ENCODE measurements at regions not wholly inside any gene's neighbourhood (a gene's known extent, or its start where the extent isn't known, plus 50 kb on each side); places are given as distances from the start of the nearest gene placed in this dataset.
"Not testable (repeated sequence)": the region's sequence is repeated elsewhere in the genome, so short reads cannot be mapped to it uniquely, and the experiment has no call there.

GRCh38 chr10:3588816-3589215 lies 196.2 kb downstream of the KLF6 start:
- no peak for FAIRE-seq
- DNase-seq (ENCODE audit: extremely low spot score, insufficient read length, low read depth), result no peak

- FAIRE-seq (no peak), DNase-seq (ENCODE audit: extremely low spot score, insufficient read length, low read depth) (no peak)
Measured at GRCh38 chr10:3588346-3588745, 196.7 kb downstream of the KLF6 start.

- DNase-seq (ENCODE audit: extremely low spot score, insufficient read length, low read depth) (no peak), FAIRE-seq (no peak)
Measured at GRCh38 chr10:3584926-3585784, 199.9 kb downstream of the KLF6 start.

GRCh38 chr10:3580565-3580964 lies 204.4 kb downstream of the KLF6 start:
- DNase-seq (ENCODE audit: extremely low spot score, insufficient read length, low read depth) (no peak), FAIRE-seq (no peak)

GRCh38 chr10:3579845-3580244 lies 205.2 kb downstream of the KLF6 start:
- FAIRE-seq, result no peak

GRCh38 chr10:3578682-3579081 lies 206.3 kb downstream of the KLF6 start:
- FAIRE-seq (no peak), DNase-seq (ENCODE audit: extremely low spot score, insufficient read length, low read depth) (no peak)

More at GRCh38 chr10:3579845-3580244, 205.2 kb downstream of the KLF6 start:
- DNase-seq (ENCODE audit: extremely low spot score, insufficient read length, low read depth), result no peak

- no peak for DNase-seq (ENCODE audit: extremely low spot score, insufficient read length, low read depth)
Measured at GRCh38 chr10:3578159-3578558, 206.8 kb downstream of the KLF6 start.

GRCh38 chr10:3574451-3574850 lies 210.6 kb downstream of the KLF6 start:
- FAIRE-seq (no peak), DNase-seq (ENCODE audit: extremely low spot score, insufficient read length, low read depth) (no peak)

More at GRCh38 chr10:3578159-3578558, 206.8 kb downstream of the KLF6 start:
- FAIRE-seq, result no peak

GRCh38 chr10:3573498-3573897 lies 211.5 kb downstream of the KLF6 start:
- DNase-seq (ENCODE audit: extremely low spot score, insufficient read length, low read depth), result no peak
- FAIRE-seq, result no peak

- FAIRE-seq (no peak), DNase-seq (ENCODE audit: extremely low spot score, insufficient read length, low read depth) (no peak)
Measured at GRCh38 chr10:3571310-3571825, 213.6 kb downstream of the KLF6 start.

- FAIRE-seq (no peak), DNase-seq (ENCODE audit: extremely low spot score, insufficient read length, low read depth) (no peak)
Measured at GRCh38 chr10:3570855-3571266, 214.1 kb downstream of the KLF6 start.

GRCh38 chr10:3570131-3570729 lies 214.8 kb downstream of the KLF6 start:
- FAIRE-seq (no peak), DNase-seq (ENCODE audit: extremely low spot score, insufficient read length, low read depth) (no peak)

- DNase-seq (ENCODE audit: extremely low spot score, insufficient read length, low read depth), result no peak
Measured at GRCh38 chr10:3568983-3569382, 216.0 kb downstream of the KLF6 start.

GRCh38 chr10:3568392-3568791 lies 216.6 kb downstream of the KLF6 start:
- FAIRE-seq, result no peak
- DNase-seq (ENCODE audit: extremely low spot score, insufficient read length, low read depth), result no peak

More at GRCh38 chr10:3568983-3569382, 216.0 kb downstream of the KLF6 start:
- no peak for FAIRE-seq

GRCh38 chr10:3567291-3567963 lies 217.6 kb downstream of the KLF6 start:
- FAIRE-seq (no peak), DNase-seq (ENCODE audit: extremely low spot score, insufficient read length, low read depth) (no peak)

GRCh38 chr10:3566627-3567026 lies 218.4 kb downstream of the KLF6 start:
- FAIRE-seq (no peak), DNase-seq (ENCODE audit: extremely low spot score, insufficient read length, low read depth) (no peak)

- FAIRE-seq, result no peak
- no peak for DNase-seq (ENCODE audit: extremely low spot score, insufficient read length, low read depth)
Measured at GRCh38 chr10:3564346-3565002, 220.5 kb downstream of the KLF6 start.

- no peak for FAIRE-seq
- no peak for DNase-seq (ENCODE audit: extremely low spot score, insufficient read length, low read depth)
Measured at GRCh38 chr10:3563298-3563697, 221.7 kb downstream of the KLF6 start.

- FAIRE-seq; DNase-seq (ENCODE audit: extremely low spot score, insufficient read length, low read depth): not testable (repeated sequence)
Measured at GRCh38 chr10:3560628-3561027, 224.4 kb downstream of the KLF6 start.

GRCh38 chr10:3559527-3559926 lies 225.5 kb downstream of the KLF6 start:
- FAIRE-seq, result no peak
- DNase-seq (ENCODE audit: extremely low spot score, insufficient read length, low read depth), result no peak
